ENCODE measurements at regions not wholly inside any gene's neighbourhood (a gene's known extent, or its start where the extent isn't known, plus 50 kb on each side); places are given as distances from the start of the nearest gene placed in this dataset.

DNA sequence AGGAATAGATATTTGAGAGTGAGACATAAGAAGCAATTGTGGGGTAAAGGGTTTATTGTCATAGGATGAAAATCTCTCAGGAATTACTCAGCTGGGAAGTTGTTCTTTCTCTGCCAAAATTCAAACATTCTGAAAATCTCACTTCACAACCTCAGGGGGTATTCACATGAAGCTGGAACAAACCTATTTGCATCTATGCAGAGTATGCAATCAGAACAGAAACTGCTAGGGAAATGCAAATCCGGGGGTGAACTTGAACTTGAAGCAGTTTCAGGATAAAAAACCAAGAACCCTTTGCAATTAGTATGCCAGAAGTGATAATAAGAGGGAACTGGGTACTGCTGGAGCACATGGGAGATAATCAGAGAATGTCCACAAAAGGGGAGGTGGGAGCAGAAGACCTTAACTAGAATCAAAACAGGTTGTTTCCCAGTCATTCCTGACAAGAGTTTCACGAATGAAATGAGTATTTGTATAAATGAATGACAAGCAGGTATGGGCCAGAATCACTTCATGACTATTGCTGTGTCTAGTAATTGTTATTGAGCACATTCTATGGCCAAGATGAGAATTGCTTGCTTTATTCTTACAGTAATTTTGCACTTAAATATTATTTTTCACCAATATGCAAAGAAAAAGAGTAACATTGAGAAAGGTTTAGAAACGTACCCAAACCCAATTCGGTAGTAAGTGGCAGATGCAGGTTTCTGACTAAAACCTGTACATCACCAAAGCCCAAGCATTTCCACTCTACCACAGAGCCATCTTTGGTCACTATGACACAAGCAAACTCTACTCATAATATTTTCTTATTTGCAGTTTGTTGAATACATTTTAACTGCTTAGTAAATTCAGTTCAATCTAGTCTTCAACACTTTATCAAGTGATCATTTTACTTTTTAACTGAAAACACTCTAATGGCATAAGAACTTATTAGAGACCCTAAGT is 61.8 kb upstream of the UBASH3B start:
- no peak overlapping the region for H3K9ac ChIP-seq (ENCODE audit: insufficient read depth in 1 of 2, low read depth in 2 of 2, low read length in 2 of 2)
- DNase-seq (ENCODE audit: extremely low read depth in 1 of 4, low spot score in 3 of 4) (no peak), ATAC-seq (no peak), FAIRE-seq (no peak)
- H3K36me3 ChIP-seq (ENCODE audit: control insufficient read depth, insufficient read depth, low read length) = no peaks in the 10 kb centered on the region
- no peaks in the 10 kb centered on the region for H3K9me1 ChIP-seq (ENCODE audit: control insufficient read depth, insufficient read depth, low read length)
- H3K4me2 ChIP-seq (ENCODE audit: insufficient read depth, low read length) = no peak overlapping the region
- in situ Hi-C loops (cut with MboI) (no loop called here), intact Hi-C loops (cut with micrococcal nuclease) (no loop called here)
- POLR2A ChIA-PET = no interaction called here
- no peaks in the 10 kb centered on the region for H3K4me1 ChIP-seq (replicated peaks in 1 of 2; ENCODE audit: control insufficient read depth in 2 of 2, insufficient read depth in 2 of 2, low read length in 2 of 2)
- no peaks in the 10 kb centered on the region for H3K27me3 ChIP-seq (ENCODE audit: control insufficient read depth in 2 of 2, insufficient read depth in 2 of 2, low read length in 2 of 2)
- CTCF ChIA-PET (ENCODE audit: low intra/inter-chr PET ratio) = no interaction called here
- no TSS peak for BruUV-seq (replicated peaks)
- H3K27ac ChIP-seq (ENCODE audit: extremely low read depth, low read depth, low read length) = no peak overlapping the region
- H2AFZ ChIP-seq (ENCODE audit: low read depth, low read length) = no peak overlapping the region
- no peaks in the 10 kb centered on the region for H4K20me1 ChIP-seq (replicated peaks; ENCODE audit: control insufficient read depth, insufficient read depth, low read length)
- H3K4me3 ChIP-seq = no peak overlapping the region
- TF ChIP-seq GATAD2A (IDR thresholded peaks at IDR 0.05) (no peak), ZNF121 (CRISPR knock-in tag; conservative IDR thresholded peaks at IDR 0.05) (no peak), ILF3 (IDR thresholded peaks at IDR 0.05; ENCODE audit: borderline replicate concordance) (no peak), HDAC3 (IDR thresholded peaks at IDR 0.05; ENCODE audit: borderline replicate concordance, partially characterized antibody) (no peak), YBX1 (IDR thresholded peaks at IDR 0.05) (no peak), RCOR1 (IDR thresholded peaks at IDR 0.05; ENCODE audit: borderline replicate concordance in 1 of 2, low read depth in 2 of 2, low read length in 2 of 2) (no peak), WHSC1 (IDR thresholded peaks at IDR 0.05; ENCODE audit: low read length) (no peak)
- 1% methylated on average over 4 of the region's 4 CpGs for WGBS (ENCODE audit: insufficient coverage, low coverage, missing lambda C conversion rate)
- H3K79me2 ChIP-seq (ENCODE audit: control insufficient read depth, insufficient read depth, low read length) = no peaks in the 10 kb centered on the region
- no peaks in the 10 kb centered on the region for H3K9me3 ChIP-seq (replicated peaks; ENCODE audit: control insufficient read depth, insufficient read depth, low read depth, low read length)

All from K562 (cell line).